ENCODE measurements at regions not wholly inside any gene's neighbourhood (a gene's known extent, or its start where the extent isn't known, plus 50 kb on each side); places are given as distances from the start of the nearest gene placed in this dataset.
A peak's percentile ranks its signal among the peaks of the same experiment; 100 is the strongest.
"Not testable (repeated sequence)": the region's sequence is repeated elsewhere in the genome, so short reads cannot be mapped to it uniquely, and the experiment has no call there.

DNA sequence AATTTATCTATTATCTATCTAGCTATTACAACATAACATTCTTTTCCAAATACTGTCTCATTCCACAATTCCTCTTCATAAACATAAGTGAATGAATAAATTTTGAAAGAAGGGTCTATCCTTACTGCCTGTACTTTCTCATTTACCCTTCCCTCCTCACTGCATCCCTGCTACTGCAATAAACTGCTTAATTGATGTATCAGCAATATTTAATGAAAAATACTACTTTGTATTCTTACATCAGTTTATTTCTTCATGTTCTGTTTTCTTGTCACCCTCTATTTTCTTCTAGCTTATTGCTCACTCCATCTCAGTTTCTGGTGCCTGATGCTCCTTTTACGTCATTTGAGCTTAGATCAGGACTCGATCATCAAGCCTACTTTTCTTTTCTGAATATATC, 695.7 kb upstream of the ATXN7L3B start:
- H3K4me3 ChIP-seq (ENCODE audit: low read depth, low read length), result no peak overlapping the region
- no peak for DNase-seq (ENCODE audit: low read depth)
- TF ChIP-seq, protein P1, sequence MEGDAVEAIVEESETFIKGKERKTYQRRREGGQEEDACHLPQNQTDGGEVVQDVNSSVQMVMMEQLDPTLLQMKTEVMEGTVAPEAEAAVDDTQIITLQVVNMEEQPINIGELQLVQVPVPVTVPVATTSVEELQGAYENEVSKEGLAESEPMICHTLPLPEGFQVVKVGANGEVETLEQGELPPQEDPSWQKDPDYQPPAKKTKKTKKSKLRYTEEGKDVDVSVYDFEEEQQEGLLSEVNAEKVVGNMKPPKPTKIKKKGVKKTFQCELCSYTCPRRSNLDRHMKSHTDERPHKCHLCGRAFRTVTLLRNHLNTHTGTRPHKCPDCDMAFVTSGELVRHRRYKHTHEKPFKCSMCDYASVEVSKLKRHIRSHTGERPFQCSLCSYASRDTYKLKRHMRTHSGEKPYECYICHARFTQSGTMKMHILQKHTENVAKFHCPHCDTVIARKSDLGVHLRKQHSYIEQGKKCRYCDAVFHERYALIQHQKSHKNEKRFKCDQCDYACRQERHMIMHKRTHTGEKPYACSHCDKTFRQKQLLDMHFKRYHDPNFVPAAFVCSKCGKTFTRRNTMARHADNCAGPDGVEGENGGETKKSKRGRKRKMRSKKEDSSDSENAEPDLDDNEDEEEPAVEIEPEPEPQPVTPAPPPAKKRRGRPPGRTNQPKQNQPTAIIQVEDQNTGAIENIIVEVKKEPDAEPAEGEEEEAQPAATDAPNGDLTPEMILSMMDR (IDR thresholded peaks at IDR 0.05; ENCODE audit: insufficient read depth, low read length, poor library complexity, severe bottlenecking), result no peak
- no peaks in the 10 kb centered on the region for H3K36me3 ChIP-seq (ENCODE audit: control insufficient read depth, insufficient read depth, low read length)
- no peaks in the 10 kb centered on the region for H3K27me3 ChIP-seq (ENCODE audit: control insufficient read depth, insufficient read depth, low read length)

DNA sequence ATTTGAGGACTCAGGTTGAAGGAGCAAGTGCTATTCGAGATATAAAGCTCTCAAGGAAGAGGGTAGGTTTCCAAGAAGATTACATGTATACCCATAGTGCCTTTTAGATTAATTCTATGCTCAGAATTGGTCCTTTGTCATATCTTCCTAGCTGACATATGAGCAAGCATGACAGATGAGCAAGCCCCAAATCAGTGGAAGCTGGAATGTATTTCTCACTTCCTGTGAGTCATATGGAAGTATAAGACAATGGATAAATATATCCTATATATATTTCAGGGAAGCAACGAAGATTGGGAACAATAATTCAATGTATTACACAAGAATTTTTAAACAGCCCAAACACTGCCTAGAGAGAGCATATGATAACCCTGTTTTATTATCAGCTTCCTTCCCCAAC, 674.1 kb upstream of the ATXN7L3B start:
- no peaks in the 10 kb centered on the region for H3K27me3 ChIP-seq (ENCODE audit: control insufficient read depth, insufficient read depth, low read length)
- no peaks in the 10 kb centered on the region for H3K36me3 ChIP-seq (ENCODE audit: control insufficient read depth, insufficient read depth, low read length)
- H3K4me3 ChIP-seq (ENCODE audit: low read depth, low read length), result no peak overlapping the region
- DNase-seq (ENCODE audit: low read depth), result peak; percentile 4
- TF ChIP-seq, protein P1 (IDR thresholded peaks at IDR 0.05; ENCODE audit: insufficient read depth, low read length, poor library complexity, severe bottlenecking), result no peak

DNA sequence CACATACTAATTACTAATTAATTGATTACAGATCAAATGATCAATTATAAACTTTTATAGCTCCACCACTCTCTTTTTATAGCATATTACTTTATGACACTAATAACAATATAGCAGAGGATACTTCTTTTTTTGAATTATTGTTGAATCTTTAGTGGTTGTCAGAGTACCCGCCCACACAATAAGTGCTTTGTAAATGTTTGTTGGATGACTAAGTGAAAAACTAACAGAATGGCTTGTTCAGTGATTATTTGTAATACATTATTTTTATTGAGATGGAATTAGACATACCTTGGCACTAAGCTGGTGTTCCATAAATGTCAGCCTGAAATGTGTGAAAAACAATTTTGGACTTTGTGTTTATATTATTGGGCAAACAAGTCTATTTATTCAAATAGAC, 670.5 kb upstream of the ATXN7L3B start:
- Histone ChIP-seq H3K27me3 (ENCODE audit: control insufficient read depth, insufficient read depth, low read length) (no peaks in the 10 kb centered on the region), H3K4me3 (ENCODE audit: low read depth, low read length) (no peak overlapping the region), H3K36me3 (ENCODE audit: control insufficient read depth, insufficient read depth, low read length) (no peaks in the 10 kb centered on the region)
- DNase-seq (ENCODE audit: low read depth), result no peak
- TF ChIP-seq, protein P1 (IDR thresholded peaks at IDR 0.05; ENCODE audit: insufficient read depth, low read length, poor library complexity, severe bottlenecking), result no peak

DNA sequence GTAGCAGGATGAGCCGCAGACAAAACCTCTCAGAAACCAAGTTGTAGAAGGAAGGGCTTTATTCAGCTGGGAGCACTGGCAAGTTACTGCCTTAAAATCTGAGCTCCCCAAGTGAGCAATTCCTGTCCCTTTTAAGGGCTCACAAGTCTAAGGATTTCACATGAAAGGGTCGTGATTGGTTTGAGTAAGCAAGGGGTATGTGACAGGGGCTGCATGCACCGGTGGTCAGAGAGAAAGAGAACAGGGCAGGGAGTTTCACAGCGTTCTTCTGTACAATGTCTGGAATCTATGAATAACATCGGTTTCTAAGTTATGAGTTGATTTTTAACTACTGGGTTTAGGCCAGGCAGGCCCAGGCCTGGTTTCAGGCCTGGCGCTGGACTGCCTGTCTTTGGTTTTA, 660.3 kb upstream of the ATXN7L3B start:
- peak; percentile 31 for DNase-seq (ENCODE audit: low read depth)
- H3K36me3 ChIP-seq (ENCODE audit: control insufficient read depth, insufficient read depth, low read length), result not testable (repeated sequence)

DNA sequence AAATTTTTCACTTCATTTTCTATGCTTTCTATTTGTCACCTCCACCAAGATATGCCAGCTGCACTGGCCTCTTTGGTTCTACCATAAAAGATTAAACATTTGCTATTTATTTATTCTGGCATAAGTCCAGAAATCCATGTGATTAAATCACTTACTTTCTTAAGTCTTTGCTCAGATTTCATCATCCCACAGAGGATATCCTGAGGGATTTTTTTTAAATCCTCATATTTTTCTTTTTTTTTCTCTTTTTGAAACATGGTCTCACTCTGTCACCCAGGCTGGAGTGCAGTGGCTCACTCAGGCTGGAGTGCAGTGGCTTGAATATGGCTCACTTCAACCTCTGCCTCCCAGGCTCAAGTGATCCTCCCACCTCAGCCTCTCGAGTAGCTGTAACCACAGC, 645.4 kb upstream of the ATXN7L3B start:
- TF ChIP-seq, protein P1 (IDR thresholded peaks at IDR 0.05; ENCODE audit: insufficient read depth, low read length, poor library complexity, severe bottlenecking), result no peak
- no peaks in the 10 kb centered on the region for H3K36me3 ChIP-seq (ENCODE audit: control insufficient read depth, insufficient read depth, low read length)
- peak; percentile 39 for DNase-seq (ENCODE audit: low read depth)
- H3K4me3 ChIP-seq (ENCODE audit: low read depth, low read length), result no peak overlapping the region
- no peaks in the 10 kb centered on the region for H3K27me3 ChIP-seq (ENCODE audit: control insufficient read depth, insufficient read depth, low read length)

More for the DNA sequence above, 660.3 kb upstream of the ATXN7L3B start:
- not testable (repeated sequence) for H3K27me3 ChIP-seq (ENCODE audit: control insufficient read depth, insufficient read depth, low read length); H3K4me3 ChIP-seq (ENCODE audit: low read depth, low read length)

DNA sequence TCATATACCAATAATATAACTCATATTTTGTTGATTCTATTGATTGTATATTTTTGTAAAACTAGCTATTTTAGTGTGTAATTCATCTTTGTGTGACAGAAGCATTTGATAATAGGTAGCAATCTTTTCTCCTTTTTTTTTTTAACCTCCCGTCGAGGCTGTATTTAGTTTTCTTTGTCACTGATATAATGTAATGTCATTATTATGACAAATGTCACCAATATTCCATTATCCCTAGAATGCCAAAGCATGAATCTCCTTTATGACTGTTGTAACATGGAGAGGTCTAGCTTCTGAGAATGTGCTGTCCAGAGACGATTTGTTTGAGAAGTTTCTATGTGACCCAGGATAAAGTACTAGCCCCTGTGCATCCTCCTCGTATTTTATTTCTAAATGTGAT, 639.0 kb upstream of the ATXN7L3B start:
- Histone ChIP-seq H3K4me3 (ENCODE audit: low read depth, low read length) (no peak overlapping the region), H3K36me3 (ENCODE audit: control insufficient read depth, insufficient read depth, low read length) (no peaks in the 10 kb centered on the region), H3K27me3 (ENCODE audit: control insufficient read depth, insufficient read depth, low read length) (no peaks in the 10 kb centered on the region)
- TF ChIP-seq, protein P1 (IDR thresholded peaks at IDR 0.05; ENCODE audit: insufficient read depth, low read length, poor library complexity, severe bottlenecking), result no peak
- DNase-seq (ENCODE audit: low read depth), result no peak

All from kidney epithelial cell (primary cell).